T-helper 1 cell treated with Interleukin-12 subunit alpha and Interleukin-12 subunit beta and Interleukin-4 antibody, amounts not matched to agents 30 ng/mL and 1 ng/mL, for 36 hours (primary cell): ENCODE measurements at regions not wholly inside any gene's neighbourhood (a gene's known extent, or its start where the extent isn't known, plus 50 kb on each side); places are given as distances from the start of the nearest gene placed in this dataset.

Experiments
- intact Hi-C: fragments of 100-400 bp; cut with micrococcal nuclease; formaldehyde crosslinking; loops from one replicate; pipeline ENCODE4 v1.15.1; 2024

- intact Hi-C loops: no loop called here
Measured at GRCh38 chr16:86926181-86927094, 348.1 kb downstream of the FOXL1 start.

DNA sequence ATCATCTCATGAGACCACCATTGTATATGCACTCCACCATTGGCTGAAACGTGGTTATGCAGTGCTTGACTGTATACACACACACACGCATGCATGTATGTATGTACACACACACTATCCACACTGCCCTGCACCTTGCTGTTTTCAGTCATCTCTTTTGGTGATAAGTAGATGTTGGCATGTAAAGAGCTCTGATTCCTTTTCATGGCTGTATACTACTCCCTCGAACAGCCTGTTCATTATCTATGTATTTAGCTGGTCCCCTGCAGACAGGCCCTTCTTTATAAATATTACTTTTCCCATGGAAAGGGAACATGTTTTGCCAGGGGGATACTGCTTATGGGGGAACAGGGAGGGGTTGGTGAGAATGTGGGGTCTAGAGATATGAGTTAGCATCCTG, 349.4 kb downstream of the FOXL1 start:
- intact Hi-C loops: no loop called here

GRCh38 chr16:86928523-86929011, 350.2 kb downstream of the FOXL1 start:
- intact Hi-C loops: no loop called here

- intact Hi-C loops: no loop called here
Measured at GRCh38 chr16:86929057-86929871, 350.9 kb downstream of the FOXL1 start.

DNA sequence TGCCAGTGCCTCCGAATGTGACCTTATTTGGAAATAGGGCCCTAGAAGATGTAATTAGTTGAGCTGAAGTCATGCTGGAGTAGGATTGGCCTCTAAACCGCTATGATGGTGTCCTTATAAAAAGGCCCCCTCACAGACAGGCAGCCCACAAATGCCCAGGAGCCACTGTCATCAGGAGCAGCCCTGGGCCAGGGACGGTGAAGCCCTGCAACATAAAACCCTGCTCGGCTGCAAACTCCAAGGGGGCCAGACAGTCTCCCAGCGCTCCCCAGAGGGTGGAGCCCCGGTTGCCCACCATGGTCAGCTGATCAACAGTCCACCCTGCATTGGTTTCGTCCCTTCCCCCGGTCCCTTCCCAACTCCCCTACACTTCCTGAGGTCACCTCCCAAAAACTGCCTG, 351.7 kb downstream of the FOXL1 start:
- intact Hi-C loops: no loop called here

DNA sequence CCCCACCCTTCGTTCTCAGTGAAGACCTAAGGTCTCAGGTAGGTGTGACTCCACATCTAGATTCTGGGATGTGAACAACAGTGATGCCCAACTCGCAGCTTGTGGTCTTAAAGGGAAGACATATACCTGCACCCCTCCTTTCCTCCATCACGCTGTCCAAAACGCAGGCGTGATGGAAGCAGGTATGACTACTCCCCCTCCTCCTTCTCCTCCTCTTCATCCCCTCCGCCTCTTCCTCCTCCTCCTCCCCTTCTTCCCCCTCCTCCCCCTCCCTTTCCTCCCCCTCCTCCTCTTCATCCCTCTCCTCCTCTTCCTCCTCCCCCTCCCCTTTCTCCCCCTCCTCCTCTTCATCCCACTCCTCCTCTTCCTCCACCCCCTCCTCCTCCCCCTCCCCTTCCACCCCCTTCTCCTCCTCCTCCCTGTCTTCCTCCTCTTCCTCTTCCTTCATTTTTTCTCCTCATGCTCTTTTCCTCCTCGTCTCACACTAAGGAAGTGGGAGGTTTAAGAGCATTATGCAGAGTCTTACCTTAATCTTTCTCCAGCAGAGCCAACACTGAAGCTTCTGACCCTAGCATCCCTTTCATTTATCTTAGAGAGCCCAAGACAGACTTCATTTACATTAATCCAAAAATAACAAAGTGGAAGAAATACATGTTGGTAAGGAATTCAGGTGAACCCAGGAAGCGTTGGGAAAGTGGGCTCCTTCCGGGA, 352.5 kb downstream of the FOXL1 start:
- intact Hi-C loops: no loop called here

DNA sequence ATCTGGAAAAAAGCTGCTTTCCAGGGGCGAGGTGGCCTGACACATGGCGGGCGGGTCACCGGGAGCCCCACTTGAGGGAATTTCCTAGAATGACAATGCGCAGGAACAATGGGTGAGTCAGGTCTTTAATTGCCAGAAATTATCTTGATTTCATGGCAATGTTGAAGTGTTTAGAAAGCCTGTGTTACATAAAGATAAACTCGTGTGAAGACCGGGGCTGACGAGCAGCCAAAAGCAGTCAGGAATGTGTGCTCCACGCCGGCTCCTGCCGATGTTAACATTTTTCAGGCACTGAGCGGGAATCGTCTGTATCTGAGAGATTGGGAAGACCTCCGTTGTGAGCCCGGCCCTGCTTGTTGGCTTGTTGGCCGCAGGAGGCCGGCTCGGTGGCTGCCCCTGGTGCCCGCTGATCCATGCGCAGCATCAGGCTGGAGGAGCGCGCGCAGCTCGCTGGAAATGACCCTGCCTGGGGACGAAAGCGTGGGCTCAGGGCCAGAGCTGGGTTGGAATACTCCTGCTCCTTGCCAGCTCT, 353.1 kb downstream of the FOXL1 start:
- intact Hi-C loops: no loop called here

- intact Hi-C loops: no loop called here
Measured at GRCh38 chr16:86932130-86932982, 354.0 kb downstream of the FOXL1 start.

GRCh38 chr16:86934581-86935375, 356.4 kb downstream of the FOXL1 start:
- intact Hi-C loops: no loop called here

- intact Hi-C loops: no loop called here
Measured at GRCh38 chr16:86939609-86940008, 361.3 kb downstream of the FOXL1 start.

GRCh38 chr16:86941731-86942130, 363.4 kb downstream of the FOXL1 start:
- intact Hi-C loops: no loop called here

GRCh38 chr16:86942151-86943051, 364.1 kb downstream of the FOXL1 start:
- intact Hi-C loops: no loop called here

DNA sequence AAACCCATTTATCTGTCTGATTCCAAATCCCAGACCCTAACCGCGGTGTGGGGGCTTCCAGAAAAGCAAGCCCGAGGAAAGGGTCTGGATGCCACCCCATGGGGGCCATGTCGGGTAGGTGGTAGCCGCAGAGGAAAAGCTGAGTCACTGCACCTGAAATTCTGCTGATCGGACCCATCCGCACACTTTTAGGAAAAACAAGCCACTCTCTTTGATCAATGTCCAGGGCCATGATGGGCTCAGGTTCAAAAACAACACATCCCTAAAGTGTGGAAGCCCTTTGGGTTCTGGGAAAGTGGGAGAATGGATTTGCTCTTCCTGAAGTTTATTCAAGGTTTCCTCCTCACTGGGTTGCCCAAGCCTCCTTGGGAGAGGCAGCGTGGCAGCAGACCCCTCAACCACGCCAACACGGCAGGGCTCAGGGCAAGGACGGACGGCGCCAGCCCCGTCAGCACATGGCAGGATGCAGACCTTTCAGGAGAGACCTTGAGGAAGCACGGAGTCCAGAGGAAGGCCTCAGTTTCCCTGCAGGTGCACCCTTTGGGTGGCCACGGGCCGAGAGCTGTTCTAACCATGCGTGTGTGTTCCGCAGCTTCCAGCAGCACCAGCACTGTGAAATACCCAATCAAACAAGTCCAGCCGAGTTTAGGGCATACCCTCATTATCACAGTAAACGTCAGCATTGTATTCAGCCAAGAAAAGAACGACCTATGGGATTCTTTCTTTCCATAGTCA, 367.0 kb downstream of the FOXL1 start:
- intact Hi-C loops: no loop called here

DNA sequence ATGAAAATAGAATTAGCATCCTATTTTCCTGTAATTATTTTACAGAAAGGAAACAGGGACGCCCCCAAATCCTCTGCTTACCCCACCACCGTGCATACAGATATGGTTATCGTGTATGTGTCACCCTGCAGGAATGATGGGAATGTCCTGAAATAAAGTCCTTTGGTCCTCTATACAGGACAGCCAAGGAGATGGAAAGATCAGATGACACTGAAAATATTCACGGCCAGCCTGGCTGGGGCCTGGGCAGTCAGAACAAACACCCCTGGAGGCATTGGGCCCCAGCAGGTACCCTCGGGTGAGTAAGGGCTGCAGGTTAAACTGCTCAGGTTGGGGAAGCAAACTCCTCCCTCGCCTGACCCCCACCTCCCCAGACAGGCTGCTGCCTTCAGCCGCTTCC, 368.0 kb downstream of the FOXL1 start:
- intact Hi-C loops: no loop called here

- intact Hi-C loops: no loop called here
Measured at GRCh38 chr16:86946981-86947380, 368.6 kb downstream of the FOXL1 start.

DNA sequence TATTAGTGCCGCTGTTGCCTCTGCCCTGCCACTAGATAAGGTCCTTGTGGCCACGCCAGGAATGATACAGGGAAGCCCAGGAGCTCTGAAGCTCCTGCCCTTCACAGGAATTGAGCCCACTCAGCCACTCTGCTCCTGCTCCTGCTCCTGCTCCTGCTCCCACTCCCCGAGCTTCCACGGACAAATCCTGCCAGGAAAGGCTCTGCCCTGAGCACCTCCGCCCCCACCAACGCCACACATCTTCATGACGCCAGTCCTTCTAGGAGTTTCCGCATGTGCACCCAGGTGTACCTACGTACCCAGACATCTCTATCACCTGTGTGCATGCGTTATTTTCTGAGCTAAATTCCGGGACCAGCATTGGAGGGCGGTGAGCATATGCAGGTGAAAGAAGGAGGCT, 369.1 kb downstream of the C16orf95 start:
- intact Hi-C loops: no loop called here

- intact Hi-C loops: no loop called here
Measured at GRCh38 chr16:86949116-86949515, 368.1 kb downstream of the C16orf95 start.

DNA sequence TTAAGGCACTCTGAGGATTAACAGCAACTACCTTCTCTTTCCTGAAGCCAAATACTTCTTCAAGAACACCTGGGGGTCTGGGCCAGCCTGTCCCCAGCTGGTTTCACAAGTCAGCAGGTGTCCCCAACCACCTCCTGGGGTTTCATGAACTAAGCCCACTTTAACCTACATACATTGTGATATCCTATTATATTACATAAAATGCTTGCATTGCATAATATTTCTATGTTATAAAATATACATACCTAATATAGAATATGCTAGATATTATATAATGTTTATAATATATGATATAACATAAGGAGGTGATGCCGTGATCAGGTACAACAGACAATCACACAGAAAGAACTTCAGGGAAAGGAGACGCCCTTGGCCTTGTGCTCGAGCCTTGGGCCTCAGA, 367.6 kb downstream of the C16orf95 start:
- intact Hi-C loops: no loop called here
